PC-3 (cell line): ENCODE measurements at regions not wholly inside any gene's neighbourhood (a gene's known extent, or its start where the extent isn't known, plus 50 kb on each side); places are given as distances from the start of the nearest gene placed in this dataset.

ENCODE experiments used
- CTCF ChIP-seq: fragments of 300-600 bp; sonication (generic); conservative IDR thresholded peaks from 2 replicates; pipeline ENCODE4 v1.5.1; 2017; ENCODE audit warnings: antibody characterized with exemption, low read depth, mild to moderate bottlenecking, low read length
- EZH2 ChIP-seq: fragments of 300-600 bp; sonication (generic); IDR thresholded peaks from one replicate; pipeline ENCODE4 v1.6.1; 2017; ENCODE audit warnings: antibody characterized with exemption, mild to moderate bottlenecking, low read length; ENCODE audit not compliant: unreplicated experiment

DNA sequence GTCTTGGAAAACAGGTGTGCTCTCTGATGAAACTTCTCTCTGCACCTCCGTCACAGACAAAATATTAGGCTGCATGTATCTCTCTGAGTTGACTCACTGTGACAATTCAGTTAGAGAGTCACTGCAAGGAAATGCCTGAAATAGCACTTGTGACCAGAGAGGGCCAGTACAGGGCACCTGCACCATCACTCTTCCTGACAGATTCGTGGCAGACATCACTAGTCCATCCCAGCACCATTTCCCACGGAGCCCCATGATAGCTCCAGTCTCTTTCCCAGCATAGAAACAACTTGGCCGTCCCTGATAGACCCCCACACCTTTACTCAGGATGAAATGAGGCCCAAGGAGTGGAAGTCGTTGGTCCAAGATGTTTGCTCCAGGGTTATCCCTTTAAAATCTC, 73.3 kb upstream of the ISX start:
- TF ChIP-seq CTCF: no peak
- TF ChIP-seq EZH2: no peak
